ENCODE measurements at regions not wholly inside any gene's neighbourhood (a gene's known extent, or its start where the extent isn't known, plus 50 kb on each side); places are given as distances from the start of the nearest gene placed in this dataset.

DNA sequence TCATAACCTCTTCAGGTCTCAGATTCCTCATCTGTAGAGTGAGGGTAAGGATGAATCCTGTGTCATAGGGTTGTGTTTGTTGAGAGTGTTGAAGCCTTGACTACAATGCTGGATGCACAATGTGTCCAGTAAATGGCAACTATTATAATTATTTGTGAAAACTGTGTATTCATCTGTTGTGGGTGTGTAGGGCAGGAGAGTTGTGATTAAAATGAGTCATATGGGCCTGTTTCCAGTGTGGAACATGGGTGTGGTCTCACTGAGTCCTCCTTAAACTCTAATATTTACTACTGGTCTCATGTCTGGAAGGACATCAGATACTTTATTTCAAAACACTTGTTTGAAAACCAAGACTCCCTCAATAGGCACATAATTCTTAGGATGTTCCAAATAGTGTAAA, 208.5 kb upstream of the CASK start:
- TF ChIP-seq, protein P1, sequence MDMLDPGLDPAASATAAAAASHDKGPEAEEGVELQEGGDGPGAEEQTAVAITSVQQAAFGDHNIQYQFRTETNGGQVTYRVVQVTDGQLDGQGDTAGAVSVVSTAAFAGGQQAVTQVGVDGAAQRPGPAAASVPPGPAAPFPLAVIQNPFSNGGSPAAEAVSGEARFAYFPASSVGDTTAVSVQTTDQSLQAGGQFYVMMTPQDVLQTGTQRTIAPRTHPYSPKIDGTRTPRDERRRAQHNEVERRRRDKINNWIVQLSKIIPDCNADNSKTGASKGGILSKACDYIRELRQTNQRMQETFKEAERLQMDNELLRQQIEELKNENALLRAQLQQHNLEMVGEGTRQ (CRISPR knock-in tag; IDR thresholded peaks at IDR 0.05): no peak
- TF ChIP-seq CREB1 (CRISPR knock-in tag; IDR thresholded peaks at IDR 0.05): no peak
- no peak for TF ChIP-seq TP53 (CRISPR knock-in tag; IDR thresholded peaks at IDR 0.05)
- TF ChIP-seq, protein P2, sequence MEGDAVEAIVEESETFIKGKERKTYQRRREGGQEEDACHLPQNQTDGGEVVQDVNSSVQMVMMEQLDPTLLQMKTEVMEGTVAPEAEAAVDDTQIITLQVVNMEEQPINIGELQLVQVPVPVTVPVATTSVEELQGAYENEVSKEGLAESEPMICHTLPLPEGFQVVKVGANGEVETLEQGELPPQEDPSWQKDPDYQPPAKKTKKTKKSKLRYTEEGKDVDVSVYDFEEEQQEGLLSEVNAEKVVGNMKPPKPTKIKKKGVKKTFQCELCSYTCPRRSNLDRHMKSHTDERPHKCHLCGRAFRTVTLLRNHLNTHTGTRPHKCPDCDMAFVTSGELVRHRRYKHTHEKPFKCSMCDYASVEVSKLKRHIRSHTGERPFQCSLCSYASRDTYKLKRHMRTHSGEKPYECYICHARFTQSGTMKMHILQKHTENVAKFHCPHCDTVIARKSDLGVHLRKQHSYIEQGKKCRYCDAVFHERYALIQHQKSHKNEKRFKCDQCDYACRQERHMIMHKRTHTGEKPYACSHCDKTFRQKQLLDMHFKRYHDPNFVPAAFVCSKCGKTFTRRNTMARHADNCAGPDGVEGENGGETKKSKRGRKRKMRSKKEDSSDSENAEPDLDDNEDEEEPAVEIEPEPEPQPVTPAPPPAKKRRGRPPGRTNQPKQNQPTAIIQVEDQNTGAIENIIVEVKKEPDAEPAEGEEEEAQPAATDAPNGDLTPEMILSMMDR (IDR thresholded peaks at IDR 0.05): no peak
- TF ChIP-seq, protein P3, sequence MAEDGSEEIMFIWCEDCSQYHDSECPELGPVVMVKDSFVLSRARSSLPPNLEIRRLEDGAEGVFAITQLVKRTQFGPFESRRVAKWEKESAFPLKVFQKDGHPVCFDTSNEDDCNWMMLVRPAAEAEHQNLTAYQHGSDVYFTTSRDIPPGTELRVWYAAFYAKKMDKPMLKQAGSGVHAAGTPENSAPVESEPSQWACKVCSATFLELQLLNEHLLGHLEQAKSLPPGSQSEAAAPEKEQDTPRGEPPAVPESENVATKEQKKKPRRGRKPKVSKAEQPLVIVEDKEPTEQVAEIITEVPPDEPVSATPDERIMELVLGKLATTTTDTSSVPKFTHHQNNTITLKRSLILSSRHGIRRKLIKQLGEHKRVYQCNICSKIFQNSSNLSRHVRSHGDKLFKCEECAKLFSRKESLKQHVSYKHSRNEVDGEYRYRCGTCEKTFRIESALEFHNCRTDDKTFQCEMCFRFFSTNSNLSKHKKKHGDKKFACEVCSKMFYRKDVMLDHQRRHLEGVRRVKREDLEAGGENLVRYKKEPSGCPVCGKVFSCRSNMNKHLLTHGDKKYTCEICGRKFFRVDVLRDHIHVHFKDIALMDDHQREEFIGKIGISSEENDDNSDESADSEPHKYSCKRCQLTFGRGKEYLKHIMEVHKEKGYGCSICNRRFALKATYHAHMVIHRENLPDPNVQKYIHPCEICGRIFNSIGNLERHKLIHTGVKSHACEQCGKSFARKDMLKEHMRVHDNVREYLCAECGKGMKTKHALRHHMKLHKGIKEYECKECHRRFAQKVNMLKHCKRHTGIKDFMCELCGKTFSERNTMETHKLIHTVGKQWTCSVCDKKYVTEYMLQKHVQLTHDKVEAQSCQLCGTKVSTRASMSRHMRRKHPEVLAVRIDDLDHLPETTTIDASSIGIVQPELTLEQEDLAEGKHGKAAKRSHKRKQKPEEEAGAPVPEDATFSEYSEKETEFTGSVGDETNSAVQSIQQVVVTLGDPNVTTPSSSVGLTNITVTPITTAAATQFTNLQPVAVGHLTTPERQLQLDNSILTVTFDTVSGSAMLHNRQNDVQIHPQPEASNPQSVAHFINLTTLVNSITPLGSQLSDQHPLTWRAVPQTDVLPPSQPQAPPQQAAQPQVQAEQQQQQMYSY (CRISPR knock-in tag; IDR thresholded peaks at IDR 0.05): no peak
- TF ChIP-seq, protein P4, sequence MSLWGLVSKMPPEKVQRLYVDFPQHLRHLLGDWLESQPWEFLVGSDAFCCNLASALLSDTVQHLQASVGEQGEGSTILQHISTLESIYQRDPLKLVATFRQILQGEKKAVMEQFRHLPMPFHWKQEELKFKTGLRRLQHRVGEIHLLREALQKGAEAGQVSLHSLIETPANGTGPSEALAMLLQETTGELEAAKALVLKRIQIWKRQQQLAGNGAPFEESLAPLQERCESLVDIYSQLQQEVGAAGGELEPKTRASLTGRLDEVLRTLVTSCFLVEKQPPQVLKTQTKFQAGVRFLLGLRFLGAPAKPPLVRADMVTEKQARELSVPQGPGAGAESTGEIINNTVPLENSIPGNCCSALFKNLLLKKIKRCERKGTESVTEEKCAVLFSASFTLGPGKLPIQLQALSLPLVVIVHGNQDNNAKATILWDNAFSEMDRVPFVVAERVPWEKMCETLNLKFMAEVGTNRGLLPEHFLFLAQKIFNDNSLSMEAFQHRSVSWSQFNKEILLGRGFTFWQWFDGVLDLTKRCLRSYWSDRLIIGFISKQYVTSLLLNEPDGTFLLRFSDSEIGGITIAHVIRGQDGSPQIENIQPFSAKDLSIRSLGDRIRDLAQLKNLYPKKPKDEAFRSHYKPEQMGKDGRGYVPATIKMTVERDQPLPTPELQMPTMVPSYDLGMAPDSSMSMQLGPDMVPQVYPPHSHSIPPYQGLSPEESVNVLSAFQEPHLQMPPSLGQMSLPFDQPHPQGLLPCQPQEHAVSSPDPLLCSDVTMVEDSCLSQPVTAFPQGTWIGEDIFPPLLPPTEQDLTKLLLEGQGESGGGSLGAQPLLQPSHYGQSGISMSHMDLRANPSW (CRISPR knock-in tag; conservative IDR thresholded peaks at IDR 0.05; ENCODE audit: low read depth): no peak
- TF ChIP-seq ATF1 (CRISPR knock-in tag; IDR thresholded peaks at IDR 0.05): no peak
- TF ChIP-seq, protein P5, sequence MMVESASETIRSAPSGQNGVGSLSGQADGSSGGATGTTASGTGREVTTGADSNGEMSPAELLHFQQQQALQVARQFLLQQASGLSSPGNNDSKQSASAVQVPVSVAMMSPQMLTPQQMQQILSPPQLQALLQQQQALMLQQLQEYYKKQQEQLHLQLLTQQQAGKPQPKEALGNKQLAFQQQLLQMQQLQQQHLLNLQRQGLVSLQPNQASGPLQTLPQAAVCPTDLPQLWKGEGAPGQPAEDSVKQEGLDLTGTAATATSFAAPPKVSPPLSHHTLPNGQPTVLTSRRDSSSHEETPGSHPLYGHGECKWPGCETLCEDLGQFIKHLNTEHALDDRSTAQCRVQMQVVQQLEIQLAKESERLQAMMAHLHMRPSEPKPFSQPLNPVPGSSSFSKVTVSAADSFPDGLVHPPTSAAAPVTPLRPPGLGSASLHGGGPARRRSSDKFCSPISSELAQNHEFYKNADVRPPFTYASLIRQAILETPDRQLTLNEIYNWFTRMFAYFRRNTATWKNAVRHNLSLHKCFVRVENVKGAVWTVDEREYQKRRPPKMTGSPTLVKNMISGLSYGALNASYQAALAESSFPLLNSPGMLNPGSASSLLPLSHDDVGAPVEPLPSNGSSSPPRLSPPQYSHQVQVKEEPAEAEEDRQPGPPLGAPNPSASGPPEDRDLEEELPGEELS (CRISPR knock-in tag; IDR thresholded peaks at IDR 0.05): no peak
- TF ChIP-seq, protein P6, sequence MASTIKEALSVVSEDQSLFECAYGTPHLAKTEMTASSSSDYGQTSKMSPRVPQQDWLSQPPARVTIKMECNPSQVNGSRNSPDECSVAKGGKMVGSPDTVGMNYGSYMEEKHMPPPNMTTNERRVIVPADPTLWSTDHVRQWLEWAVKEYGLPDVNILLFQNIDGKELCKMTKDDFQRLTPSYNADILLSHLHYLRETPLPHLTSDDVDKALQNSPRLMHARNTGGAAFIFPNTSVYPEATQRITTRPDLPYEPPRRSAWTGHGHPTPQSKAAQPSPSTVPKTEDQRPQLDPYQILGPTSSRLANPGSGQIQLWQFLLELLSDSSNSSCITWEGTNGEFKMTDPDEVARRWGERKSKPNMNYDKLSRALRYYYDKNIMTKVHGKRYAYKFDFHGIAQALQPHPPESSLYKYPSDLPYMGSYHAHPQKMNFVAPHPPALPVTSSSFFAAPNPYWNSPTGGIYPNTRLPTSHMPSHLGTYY (CRISPR knock-in tag; IDR thresholded peaks at IDR 0.05): no peak
